Keratinocyte (primary cell): ENCODE measurements at regions not wholly inside any gene's neighbourhood (a gene's known extent, or its start where the extent isn't known, plus 50 kb on each side); places are given as distances from the start of the nearest gene placed in this dataset.

Experiments used
- DNase-seq: peaks from one replicate; pipeline ENCODE4 v3.0.0-alpha.2; 2011; ENCODE audit warnings: low read depth, missing footprints, low spot score
- FAIRE-seq: peaks from 2 replicates; lab custom pipeline; 2011; peaks lifted over from hg19 to GRCh38; lab: Jason Lieb, UNC
- H2AFZ ChIP-seq: 2 replicates; pipeline ENCODE4 v1.6.0; 2012; ENCODE audit warnings: low read length, control low read depth, inconsistent platforms; ENCODE audit not compliant: control insufficient read depth
- H3K27ac ChIP-seq: 2 replicates; pipeline ENCODE4 v1.5.1; 2011; ENCODE audit warnings: low read length; ENCODE audit not compliant: control insufficient read depth, insufficient read depth
- H3K27me3 ChIP-seq: 3 replicates; pipeline ENCODE4 v1.6.0; 2011; ENCODE audit warnings: low read length; ENCODE audit not compliant: control insufficient read depth, insufficient read depth; ENCODE audit errors: extremely low read depth
- H3K36me3 ChIP-seq, 2 experiments: 2 replicates in 1 of 2; 3 replicates in 1 of 2; pipeline ENCODE4 v1.5.1; 2011; ENCODE audit warnings: low read length in 2 of 2, mild to moderate bottlenecking in 1 of 2; ENCODE audit not compliant: control insufficient read depth in 2 of 2, insufficient read depth in 2 of 2; ENCODE audit errors: extremely low read depth in 1 of 2
- H3K4me1 ChIP-seq: 3 replicates; pipeline ENCODE4 v1.5.1; 2011; ENCODE audit warnings: low read length; ENCODE audit not compliant: control insufficient read depth, insufficient read depth; ENCODE audit errors: extremely low read depth
- H3K4me2 ChIP-seq: 3 replicates; pipeline ENCODE4 v1.6.0; 2011; ENCODE audit warnings: low read depth, low read length; ENCODE audit not compliant: control insufficient read depth, insufficient read depth; ENCODE audit errors: extremely low read depth
- H3K4me3 ChIP-seq, 3 experiments: fragments of 200-600 bp in 1 of 3; sonication (generic) in 1 of 3; 2 replicates in 2 of 3; 3 replicates in 1 of 3; pipeline ENCODE4 v1.5.1; 2011 to 2016; ENCODE audit warnings: low read length in 3 of 3, mild to moderate bottlenecking in 3 of 3, control low read depth in 2 of 3, inconsistent platforms in 1 of 3, low read depth in 1 of 3, mixed read lengths in 1 of 3, mixed run types in 1 of 3, moderate library complexity in 1 of 3; ENCODE audit not compliant: control insufficient read depth in 2 of 3, insufficient read depth in 2 of 3; ENCODE audit errors: extremely low read depth in 1 of 3
- H3K79me2 ChIP-seq: 2 replicates; pipeline ENCODE4 v1.6.0; 2012; ENCODE audit warnings: low read length; ENCODE audit not compliant: control insufficient read depth, insufficient read depth
- H3K9ac ChIP-seq: 3 replicates; pipeline ENCODE4 v1.6.0; 2011; ENCODE audit warnings: low read length; ENCODE audit not compliant: control insufficient read depth, insufficient read depth; ENCODE audit errors: extremely low read depth
- H3K9me1 ChIP-seq: 3 replicates; pipeline ENCODE4 v1.6.0; 2011; ENCODE audit warnings: low read length; ENCODE audit not compliant: control insufficient read depth, insufficient read depth; ENCODE audit errors: extremely low read depth
- H3K9me3 ChIP-seq: 2 replicates; pipeline ENCODE4 v1.5.1; 2012; ENCODE audit warnings: low read depth, low read length; ENCODE audit not compliant: control insufficient read depth
- H4K20me1 ChIP-seq: 3 replicates; pipeline ENCODE4 v1.6.0; 2011; ENCODE audit warnings: low read length; ENCODE audit not compliant: control insufficient read depth, insufficient read depth; ENCODE audit errors: extremely low read depth
- EZH2 ChIP-seq: IDR thresholded peaks from one replicate; pipeline ENCODE4 v1.6.1; 2012; ENCODE audit warnings: inconsistent platforms, mild to moderate bottlenecking, low read length, moderate library complexity
- dilution Hi-C: fragments of 300-500 bp; cut with MboI; formaldehyde crosslinking; loops from one replicate; pipeline ENCODE4 v1.7.0; 2020; ENCODE audit warnings: low sequenced_read_pairs; ENCODE audit not compliant: extremely low pct_ligation_motif_present
- TF ChIP-seq, protein P1 (sequence below), 3 experiments: IDR thresholded peaks in 1 of 3; conservative IDR thresholded peaks in 1 of 3; optimal IDR thresholded peaks in 1 of 3; 2 replicates in 2 of 3; 3 replicates in 1 of 3; pipeline versions ENCODE3 to v1.5.1; 2011; ENCODE audit warnings: low read length in 3 of 3, mild to moderate bottlenecking in 3 of 3, moderate library complexity in 2 of 3, control low read depth in 1 of 3, inconsistent platforms in 1 of 3; ENCODE audit not compliant: insufficient read depth in 2 of 3; ENCODE audit errors: extremely low read depth in 1 of 3

DNA sequence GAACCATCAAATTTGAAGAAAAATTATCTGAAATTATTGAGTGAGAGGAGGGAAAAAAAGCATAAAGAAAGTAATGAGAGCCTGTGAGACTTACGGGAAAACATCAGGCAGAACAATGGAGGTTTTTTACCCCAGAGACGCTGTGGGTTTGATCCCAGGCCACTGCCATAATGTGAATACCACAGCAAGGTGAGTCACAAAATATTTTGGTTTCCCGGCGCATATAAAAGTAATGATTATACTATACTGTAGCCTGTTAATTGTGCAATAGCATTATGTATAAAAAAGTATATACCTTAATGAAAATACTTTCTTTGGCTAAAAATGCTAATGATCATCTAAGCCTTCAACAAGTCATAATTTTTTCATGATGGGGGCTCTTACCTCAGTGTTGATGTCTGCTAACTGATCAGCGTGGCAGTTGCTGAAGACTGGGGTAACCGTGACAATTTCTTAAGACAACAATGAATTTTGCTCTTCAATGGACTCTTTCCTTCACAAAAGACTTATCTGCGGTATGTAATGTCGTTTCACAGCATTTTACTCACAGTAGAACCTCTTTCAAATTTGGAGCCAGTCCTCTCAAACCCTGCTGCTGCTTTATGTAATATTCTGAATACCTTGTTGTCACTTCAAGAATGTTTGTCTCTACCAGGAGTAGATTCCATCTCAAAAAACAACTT, 97.0 kb upstream of the FAM20C start:
- Histone ChIP-seq H3K4me2 (peak overlapping the region; percentile 45), H3K27ac (no peak overlapping the region), H2AFZ (peak overlapping the region; percentile 25), H3K36me3 (no peaks in the 10 kb centered on the region), H3K9me3 (no peaks in the 10 kb centered on the region), H3K9ac (no peak overlapping the region), H4K20me1 (no peaks in the 10 kb centered on the region), H3K4me3 (peak overlapping the region in 2 of 3 experiments; percentile 8 to 34), H3K9me1 (no peaks in the 10 kb centered on the region), H3K4me1 (peaks cover 30% of the 10 kb centered on the region), H3K79me2 (no peaks in the 10 kb centered on the region), H3K27me3 (peaks cover 10% of the 10 kb centered on the region)
- dilution Hi-C loops, result no loop called here
- FAIRE-seq (no peak), DNase-seq (no peak)
- TF ChIP-seq, protein P1, sequence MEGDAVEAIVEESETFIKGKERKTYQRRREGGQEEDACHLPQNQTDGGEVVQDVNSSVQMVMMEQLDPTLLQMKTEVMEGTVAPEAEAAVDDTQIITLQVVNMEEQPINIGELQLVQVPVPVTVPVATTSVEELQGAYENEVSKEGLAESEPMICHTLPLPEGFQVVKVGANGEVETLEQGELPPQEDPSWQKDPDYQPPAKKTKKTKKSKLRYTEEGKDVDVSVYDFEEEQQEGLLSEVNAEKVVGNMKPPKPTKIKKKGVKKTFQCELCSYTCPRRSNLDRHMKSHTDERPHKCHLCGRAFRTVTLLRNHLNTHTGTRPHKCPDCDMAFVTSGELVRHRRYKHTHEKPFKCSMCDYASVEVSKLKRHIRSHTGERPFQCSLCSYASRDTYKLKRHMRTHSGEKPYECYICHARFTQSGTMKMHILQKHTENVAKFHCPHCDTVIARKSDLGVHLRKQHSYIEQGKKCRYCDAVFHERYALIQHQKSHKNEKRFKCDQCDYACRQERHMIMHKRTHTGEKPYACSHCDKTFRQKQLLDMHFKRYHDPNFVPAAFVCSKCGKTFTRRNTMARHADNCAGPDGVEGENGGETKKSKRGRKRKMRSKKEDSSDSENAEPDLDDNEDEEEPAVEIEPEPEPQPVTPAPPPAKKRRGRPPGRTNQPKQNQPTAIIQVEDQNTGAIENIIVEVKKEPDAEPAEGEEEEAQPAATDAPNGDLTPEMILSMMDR (optimal IDR thresholded peaks at IDR 0.05 in 1 of 3, IDR thresholded peaks at IDR 0.05 in 1 of 3, conservative IDR thresholded peaks at IDR 0.05 in 1 of 3; ENCODE audit: extremely low read depth in 1 of 3, insufficient read depth in 2 of 3, low read length in 3 of 3), result no peak
- no peak for TF ChIP-seq EZH2

- Histone ChIP-seq H3K27me3 (peaks cover 10% of the 10 kb centered on the region), H3K4me2 (no peak overlapping the region), H3K27ac (no peak overlapping the region), H3K4me1 (peaks cover 30% of the 10 kb centered on the region), H3K9me3 (no peaks in the 10 kb centered on the region), H2AFZ (no peak overlapping the region), H3K9ac (no peak overlapping the region), H3K9me1 (no peaks in the 10 kb centered on the region), H4K20me1 (no peaks in the 10 kb centered on the region), H3K36me3 (no peaks in the 10 kb centered on the region), H3K79me2 (no peaks in the 10 kb centered on the region), H3K4me3 (no peak overlapping the region)
- TF ChIP-seq EZH2, result no peak
- dilution Hi-C loops, result no loop called here
- FAIRE-seq, result no peak
- no peak for DNase-seq
Measured at GRCh38 chr7:95863-96260, 96.5 kb upstream of the FAM20C start.

DNA sequence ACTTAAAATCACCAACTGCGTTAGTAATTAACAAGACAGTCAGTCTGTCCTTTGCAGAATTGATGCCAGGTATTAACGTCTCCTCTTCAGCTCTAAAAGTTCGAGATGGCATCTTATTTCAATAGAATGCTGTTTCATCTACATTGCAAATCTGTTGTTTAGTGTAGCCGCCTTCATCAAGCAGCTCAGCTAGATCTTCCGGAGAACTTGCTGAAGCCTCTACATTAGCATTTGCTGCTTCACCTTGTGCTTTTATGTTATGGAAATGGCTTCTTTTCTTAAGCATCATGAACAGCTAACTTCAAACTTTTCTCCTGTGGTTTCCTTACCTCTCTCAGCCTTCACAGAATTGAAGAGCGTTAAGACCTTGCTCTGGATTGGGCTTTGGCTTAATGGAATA, 95.5 kb upstream of the FAM20C start:
- peaks cover 40% of the 10 kb centered on the region for H3K4me1 ChIP-seq
- FAIRE-seq, result no peak
- dilution Hi-C loops, result no loop called here
- TF ChIP-seq, protein P1 (optimal IDR thresholded peaks at IDR 0.05 in 1 of 3, IDR thresholded peaks at IDR 0.05 in 1 of 3, conservative IDR thresholded peaks at IDR 0.05 in 1 of 3; ENCODE audit: extremely low read depth in 1 of 3, insufficient read depth in 2 of 3, low read length in 3 of 3), result no peak
- no peak for TF ChIP-seq EZH2
- no peaks in the 10 kb centered on the region for H3K9me3 ChIP-seq
- no peaks in the 10 kb centered on the region for H3K36me3 ChIP-seq
- H4K20me1 ChIP-seq, result no peaks in the 10 kb centered on the region
- H3K9me1 ChIP-seq, result no peaks in the 10 kb centered on the region
- no peak overlapping the region for H3K4me2 ChIP-seq
- no peak overlapping the region for H3K27ac ChIP-seq
- peaks cover 10% of the 10 kb centered on the region for H3K27me3 ChIP-seq
- no peak overlapping the region for H3K9ac ChIP-seq
- H2AFZ ChIP-seq, result no peak overlapping the region
- H3K79me2 ChIP-seq, result no peaks in the 10 kb centered on the region
- no peak for DNase-seq
- no peak overlapping the region for H3K4me3 ChIP-seq
